ENCODE measurements at regions not wholly inside any gene's neighbourhood (a gene's known extent, or its start where the extent isn't known, plus 50 kb on each side); places are given as distances from the start of the nearest gene placed in this dataset.

DNA sequence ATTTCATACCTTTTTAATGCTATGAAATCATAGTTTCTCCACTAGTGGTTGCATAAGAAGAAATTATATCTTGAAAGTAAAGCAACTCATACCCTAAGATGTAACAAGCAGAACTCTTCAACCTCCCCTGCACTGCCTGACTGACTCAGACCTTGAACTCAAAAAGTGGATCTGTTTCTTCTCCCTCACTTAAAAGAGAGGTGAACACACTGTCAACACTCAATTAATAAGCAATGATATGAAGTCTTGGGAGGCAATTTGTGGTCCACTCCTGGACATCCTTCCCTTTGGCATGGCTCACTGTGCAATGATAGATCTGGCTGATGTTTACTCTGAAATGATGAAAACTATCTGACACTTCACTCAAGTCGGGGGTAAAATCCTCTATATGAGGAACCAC is 282.0 kb upstream of the DKK2 start:
- no peak for DNase-seq (ENCODE audit: low read depth)

- DNase-seq (ENCODE audit: low read depth) = no peak
These were observed 281.5 kb upstream of the DKK2 start for GRCh38 chr4:107317611-107318010.

DNA sequence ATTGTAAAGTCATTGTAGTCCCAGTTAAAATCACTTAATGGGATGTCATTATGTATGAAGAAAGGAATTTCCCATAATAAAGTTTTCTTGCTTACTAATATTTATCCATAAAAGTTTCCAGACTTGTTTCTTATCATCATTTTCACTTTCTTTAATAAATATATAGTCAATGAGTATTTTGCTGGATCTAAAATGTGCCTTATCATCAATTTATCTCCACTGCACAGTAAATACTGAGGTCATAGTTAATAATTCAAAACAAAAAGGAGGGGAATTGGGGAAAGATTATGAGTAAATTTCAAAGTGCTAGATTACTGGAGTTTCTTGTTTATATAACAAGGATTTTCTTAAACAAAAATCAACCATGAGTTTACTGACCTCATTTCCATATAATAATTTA is 279.5 kb upstream of the DKK2 start:
- no peak for DNase-seq (ENCODE audit: low read depth)

DNA sequence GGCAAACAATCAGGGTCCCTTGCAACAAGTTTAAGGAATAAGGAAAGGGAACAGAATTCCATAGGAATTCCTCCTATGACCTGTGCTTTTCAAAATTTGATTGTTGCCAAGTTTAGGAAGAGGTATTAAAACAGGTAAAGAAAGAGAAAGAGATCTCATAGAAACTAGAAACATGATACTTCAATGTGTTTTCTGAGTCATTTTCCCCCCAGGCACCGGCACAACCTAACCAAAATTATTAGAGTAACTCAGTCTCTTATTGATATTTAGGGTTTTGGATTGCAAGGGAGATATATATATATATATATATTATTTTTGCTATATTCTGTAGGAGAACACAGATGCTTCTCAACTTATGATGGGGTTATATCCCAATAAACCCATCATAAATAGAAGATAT is 278.0 kb upstream of the DKK2 start:
- DNase-seq (ENCODE audit: low read depth) = no peak

GRCh38 chr4:107312366-107312765 is 276.3 kb upstream of the DKK2 start:
- DNase-seq (ENCODE audit: low read depth) = no peak

GRCh38 chr4:107304699-107305286 is 268.7 kb upstream of the DKK2 start:
- no peak for DNase-seq (ENCODE audit: low read depth)

GRCh38 chr4:107299646-107300045 is 263.5 kb upstream of the DKK2 start:
- peak; percentile 41 for DNase-seq (ENCODE audit: low read depth)

- DNase-seq (ENCODE audit: low read depth) = no peak
These were observed 256.9 kb upstream of the DKK2 start for GRCh38 chr4:107292979-107293378.

DNA sequence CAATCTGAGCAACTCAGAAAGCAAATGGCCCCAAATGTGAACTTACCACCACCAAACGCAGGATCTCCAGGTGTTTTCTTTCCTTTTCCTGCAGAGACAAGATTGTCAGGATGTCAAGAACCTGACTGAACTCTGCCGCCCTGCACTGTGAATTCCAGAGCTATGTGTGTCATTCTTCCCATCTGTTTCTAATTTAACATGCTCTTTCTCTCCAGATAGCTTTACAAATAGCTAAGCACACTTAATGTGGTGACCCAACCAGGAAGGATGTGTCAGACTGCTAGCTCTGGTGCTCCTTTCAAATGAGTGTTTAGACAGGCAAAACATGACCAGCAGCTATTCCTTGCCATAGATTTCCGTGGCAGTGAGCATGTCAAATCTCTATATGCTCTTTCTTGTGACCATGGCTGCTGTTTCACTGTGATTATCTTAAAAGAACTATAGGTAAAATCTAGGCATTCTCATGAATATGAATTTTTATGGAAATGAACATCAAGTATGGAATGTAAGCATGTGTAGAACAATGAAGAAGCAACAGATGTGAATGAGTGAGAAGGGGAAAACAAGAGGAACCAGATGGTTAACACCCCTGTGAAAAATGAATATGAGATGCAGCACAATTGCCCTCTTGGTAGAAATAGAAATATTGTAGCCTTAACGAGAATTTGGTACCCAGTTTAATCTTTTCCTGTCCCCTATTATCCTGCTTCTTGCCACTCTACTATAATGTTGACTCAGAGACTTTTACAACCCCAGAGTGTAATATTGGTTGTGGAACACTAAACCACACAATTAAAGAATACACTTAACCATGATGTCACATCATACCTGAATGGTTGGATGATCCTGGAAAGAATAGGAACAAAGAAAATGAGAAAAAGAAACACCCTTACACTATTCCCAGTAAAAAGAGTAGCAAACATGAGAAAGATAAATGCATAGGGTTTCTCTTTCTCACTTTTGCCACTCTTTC is 247.8 kb upstream of the DKK2 start:
- peak; percentile 94 for DNase-seq (ENCODE audit: low read depth)

DNA sequence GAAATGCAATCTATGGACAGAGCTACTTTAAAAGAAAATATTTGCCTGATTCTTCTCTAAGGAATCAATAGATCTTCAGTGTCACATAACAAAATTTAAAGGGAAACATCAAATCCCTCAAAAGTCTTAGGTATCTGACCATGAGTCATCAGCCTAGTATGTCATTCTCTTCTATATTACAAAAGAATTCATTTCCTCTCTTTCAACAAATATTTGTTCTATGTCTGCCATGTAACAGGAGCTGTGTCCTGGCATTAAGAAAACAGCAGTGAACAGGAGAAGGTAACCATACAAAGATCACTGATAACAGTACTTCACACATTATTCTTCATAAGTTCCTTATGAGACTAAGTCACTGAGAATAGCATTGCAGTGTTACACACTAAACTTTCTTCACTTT is 243.6 kb upstream of the DKK2 start:
- peak; percentile 80 for DNase-seq (ENCODE audit: low read depth)

GRCh38 chr4:107278791-107279483 is 242.8 kb upstream of the DKK2 start:
- peak; percentile 28 for DNase-seq (ENCODE audit: low read depth)

DNA sequence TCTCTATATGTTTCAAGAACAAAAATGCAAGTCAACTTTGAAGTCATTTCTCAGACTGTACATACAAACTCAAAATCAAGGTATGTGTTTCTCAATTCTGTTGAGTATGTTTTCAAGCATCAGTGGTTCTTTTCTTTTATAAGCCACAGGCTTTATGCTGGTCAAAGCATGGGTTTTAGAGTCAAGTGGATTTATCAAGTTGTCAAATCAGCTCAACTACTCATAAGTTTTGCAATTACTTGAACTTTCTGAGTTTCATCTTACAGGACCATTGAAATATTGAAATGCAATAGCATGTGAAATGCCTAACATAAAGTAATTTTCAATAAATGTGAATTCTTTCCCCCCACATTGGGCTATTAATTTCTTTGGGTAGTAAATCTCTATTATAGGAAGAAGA is 239.9 kb upstream of the DKK2 start:
- no peak for DNase-seq (ENCODE audit: low read depth)

GRCh38 chr4:107275225-107275624 is 239.1 kb upstream of the DKK2 start:
- DNase-seq (ENCODE audit: low read depth) = no peak

GRCh38 chr4:107270614-107271013 is 234.5 kb upstream of the DKK2 start:
- no peak for DNase-seq (ENCODE audit: low read depth)

- DNase-seq (ENCODE audit: low read depth) = no peak
These were observed 233.1 kb upstream of the DKK2 start for GRCh38 chr4:107269175-107269574.

DNA sequence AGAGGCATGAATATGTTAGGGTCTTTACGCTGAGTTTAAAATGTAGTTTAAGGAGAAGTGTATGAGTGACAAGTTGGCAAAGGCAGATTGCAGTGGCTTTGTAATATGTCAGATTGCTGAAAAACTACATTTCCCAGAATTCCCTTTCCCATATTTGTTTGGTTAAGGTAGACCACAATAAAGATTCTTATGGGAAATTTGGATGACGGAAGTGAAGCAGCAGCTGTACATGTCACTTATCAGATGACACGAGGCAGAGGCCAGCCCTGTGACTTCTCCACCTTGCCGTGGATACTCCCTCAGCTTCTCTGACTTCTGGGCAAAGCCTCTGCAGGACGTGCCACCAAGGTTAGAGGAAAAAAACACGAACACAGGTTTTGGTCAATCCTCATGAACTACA is 229.7 kb upstream of the DKK2 start:
- no peak for DNase-seq (ENCODE audit: low read depth)

DNA sequence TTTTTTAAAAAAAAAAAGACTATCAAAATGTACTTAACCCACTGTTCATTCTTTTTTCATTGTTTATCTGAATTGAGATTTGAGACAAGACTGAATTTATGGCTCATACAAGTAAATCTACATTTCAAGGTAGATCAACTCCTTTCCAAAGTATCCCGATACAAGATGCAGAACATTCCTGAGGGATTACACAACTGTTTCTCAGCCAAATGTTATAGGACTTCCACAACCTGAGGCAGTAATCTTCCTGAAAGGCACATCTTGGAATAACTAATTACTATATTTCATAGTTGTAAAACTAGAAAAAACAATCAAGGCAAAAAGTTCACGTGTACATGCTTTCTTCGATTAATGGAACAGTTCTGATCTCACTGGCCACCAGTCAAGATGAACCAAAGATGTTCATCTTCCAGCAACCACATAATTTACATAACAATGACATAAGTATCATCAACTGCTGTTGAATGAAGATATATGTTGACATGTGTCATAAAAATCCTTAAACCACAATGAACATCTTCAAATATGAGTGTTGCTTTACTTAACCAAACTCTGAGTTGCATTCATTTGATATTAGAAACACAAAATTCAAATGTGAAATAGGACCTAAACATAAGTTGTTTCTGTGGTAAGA is 225.2 kb upstream of the DKK2 start:
- peak; percentile 15 for DNase-seq (ENCODE audit: low read depth)

DNA sequence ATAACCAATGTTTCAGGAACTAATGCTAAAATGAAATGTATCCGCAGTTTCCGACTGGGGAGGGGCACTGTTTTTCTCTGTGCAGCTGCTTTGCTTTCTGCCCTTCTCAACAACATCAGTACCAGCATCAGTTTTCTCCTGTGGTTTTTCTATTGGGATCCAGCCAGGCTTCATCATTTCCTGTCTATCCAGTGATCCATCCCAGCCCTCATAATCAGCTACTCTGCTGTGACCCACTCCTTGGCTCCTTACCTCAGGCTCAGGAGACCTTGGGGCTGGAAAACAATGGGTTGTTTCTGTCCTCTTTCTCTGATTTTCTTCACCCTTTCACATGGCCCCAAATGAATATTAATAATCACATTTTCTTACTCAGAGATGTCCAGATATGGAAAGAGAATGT is 222.2 kb upstream of the DKK2 start:
- peak; percentile 95 for DNase-seq (ENCODE audit: low read depth)

DNA sequence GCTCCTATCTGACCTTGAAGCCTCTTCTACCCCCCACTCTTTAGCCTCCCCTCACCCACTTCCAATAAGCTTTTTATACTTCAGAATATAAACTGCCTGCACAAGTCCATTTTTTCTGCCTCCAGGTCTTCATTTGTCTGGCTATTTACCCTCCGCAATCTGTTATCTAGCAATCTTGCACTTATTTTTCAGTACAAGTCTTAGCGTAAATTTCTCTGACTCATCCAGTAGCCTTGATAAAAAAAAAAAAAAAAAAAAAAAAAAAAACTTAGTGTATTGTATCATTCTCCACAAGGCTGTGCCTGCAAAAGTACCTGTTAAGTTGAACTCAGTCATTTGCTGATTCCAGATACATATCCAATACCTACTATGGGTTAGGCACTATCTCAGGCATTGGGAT is 219.5 kb upstream of the DKK2 start:
- DNase-seq (ENCODE audit: low read depth) = peak; percentile 17

DNA sequence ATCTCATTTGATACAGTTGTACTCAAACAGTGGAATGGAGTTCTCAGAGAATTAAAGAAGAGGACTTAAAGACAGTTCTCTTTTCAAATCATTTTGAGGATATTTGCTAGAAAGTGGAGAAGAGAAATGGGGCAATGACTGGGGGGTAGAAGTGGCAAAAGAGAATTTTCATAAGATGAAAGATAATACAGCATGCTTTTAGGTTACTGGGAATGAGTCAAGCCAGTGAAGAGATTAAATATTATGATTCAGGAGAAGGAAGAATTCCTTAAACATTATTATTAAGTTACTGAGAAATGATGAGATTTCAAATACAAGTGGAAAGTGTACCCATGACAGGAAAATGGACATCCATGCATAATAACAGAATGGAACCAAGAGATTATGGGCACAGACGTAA is 219.0 kb upstream of the DKK2 start:
- no peak for DNase-seq (ENCODE audit: low read depth)

DNA sequence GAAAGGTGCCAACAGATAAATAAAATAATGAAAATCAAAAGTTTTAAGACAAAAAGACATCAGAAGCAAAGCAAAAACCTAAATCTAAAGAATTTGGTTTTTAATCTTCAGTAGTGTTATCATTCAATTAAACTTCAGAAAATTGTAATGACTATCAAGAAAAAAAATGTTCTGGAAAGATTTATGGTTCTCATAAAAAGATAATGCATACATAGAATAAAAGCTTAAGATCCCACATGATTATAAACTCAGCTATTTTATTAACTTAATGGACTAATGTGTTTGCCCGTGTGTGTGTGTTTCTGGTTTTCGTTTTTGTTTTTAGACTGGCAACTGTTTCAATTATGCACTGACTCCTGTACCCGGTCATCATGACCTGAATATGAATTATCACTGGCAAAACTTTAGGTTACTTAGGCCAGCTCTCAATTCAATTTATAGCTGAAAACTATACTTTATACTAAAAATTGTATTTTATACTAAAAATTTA is 217.5 kb upstream of the DKK2 start:
- DNase-seq (ENCODE audit: low read depth) = no peak

DNA sequence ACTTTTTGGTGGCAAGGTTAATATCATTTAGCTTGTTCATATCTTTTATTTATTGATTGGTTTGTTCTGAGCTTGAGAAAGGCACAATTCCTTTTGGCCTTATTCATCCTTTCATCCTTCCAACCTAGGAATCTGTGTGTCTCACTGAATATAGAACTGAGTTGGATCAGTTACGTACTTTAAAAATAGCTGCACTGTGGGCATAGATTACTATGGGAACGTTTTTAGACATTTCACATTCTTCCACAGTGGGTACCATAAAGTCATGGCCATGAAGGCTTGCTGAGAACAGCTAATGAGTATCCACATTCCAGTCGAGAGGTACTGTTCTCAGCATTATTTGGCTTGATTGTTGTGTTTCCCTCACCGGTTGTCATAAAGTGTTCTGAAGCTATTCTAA is 217.0 kb upstream of the DKK2 start:
- DNase-seq (ENCODE audit: low read depth) = no peak
